IPS-20b (cell line): ENCODE measurements at regions not wholly inside any gene's neighbourhood (a gene's known extent, or its start where the extent isn't known, plus 50 kb on each side); places are given as distances from the start of the nearest gene placed in this dataset.

Experiments
- H3K27ac ChIP-seq: one replicate; pipeline ENCODE4 v1.5.1; 2013; ENCODE audit warnings: low read length
- H3K27me3 ChIP-seq: 2 replicates; pipeline ENCODE4 v1.6.1; 2013; ENCODE audit warnings: mild to moderate bottlenecking, low read length, inconsistent platforms; ENCODE audit not compliant: insufficient read depth
- H3K36me3 ChIP-seq: 2 replicates; pipeline ENCODE4 v1.6.1; 2013; ENCODE audit warnings: low read depth, mild to moderate bottlenecking, inconsistent platforms, low read length, moderate library complexity; ENCODE audit not compliant: insufficient read depth
- H3K4me1 ChIP-seq: 2 replicates; pipeline ENCODE4 v1.6.1; 2013; ENCODE audit warnings: mild to moderate bottlenecking, control low read depth, inconsistent platforms, low read length, moderate library complexity; ENCODE audit not compliant: insufficient read depth
- H3K4me3 ChIP-seq: 2 replicates; pipeline ENCODE4 v1.5.1; 2013; ENCODE audit warnings: mild to moderate bottlenecking, low read length, inconsistent platforms
- H3K9ac ChIP-seq: 2 replicates; pipeline ENCODE4 v1.6.1; 2013; ENCODE audit warnings: low read depth, mild to moderate bottlenecking, inconsistent platforms, low read length, moderate library complexity
- H3K9me3 ChIP-seq: 2 replicates; pipeline ENCODE4 v1.6.1; 2013; ENCODE audit warnings: mild to moderate bottlenecking, low read depth, low read length, inconsistent platforms; ENCODE audit not compliant: insufficient read depth

GRCh38 chr20:50286174-50286511 lies 95.5 kb downstream of the CEBPB start:
- Histone ChIP-seq H3K27me3 (no peaks in the 10 kb centered on the region), H3K9me3 (no peaks in the 10 kb centered on the region), H3K27ac (no peak overlapping the region), H3K36me3 (no peaks in the 10 kb centered on the region), H3K9ac (no peak overlapping the region), H3K4me3 (no peak overlapping the region), H3K4me1 (no peaks in the 10 kb centered on the region)

- Histone ChIP-seq H3K27ac (no peak overlapping the region), H3K27me3 (no peaks in the 10 kb centered on the region), H3K9ac (no peak overlapping the region)
These were observed 96.0 kb downstream of the CEBPB start for GRCh38 chr20:50286609-50287008.

GRCh38 chr20:50287512-50287911 lies 96.9 kb downstream of the CEBPB start:
- no peak overlapping the region for H3K9ac ChIP-seq
- H3K27me3 ChIP-seq: no peaks in the 10 kb centered on the region
- H3K27ac ChIP-seq: no peak overlapping the region
- no peak overlapping the region for H3K4me3 ChIP-seq
- H3K9me3 ChIP-seq: no peaks in the 10 kb centered on the region
- H3K36me3 ChIP-seq: no peaks in the 10 kb centered on the region
- H3K4me1 ChIP-seq: no peaks in the 10 kb centered on the region

More at GRCh38 chr20:50286609-50287008, 96.0 kb downstream of the CEBPB start:
- H3K4me1 ChIP-seq: no peaks in the 10 kb centered on the region
- no peaks in the 10 kb centered on the region for H3K9me3 ChIP-seq
- no peak overlapping the region for H3K4me3 ChIP-seq
- H3K36me3 ChIP-seq: no peaks in the 10 kb centered on the region

- no peak overlapping the region for H3K9ac ChIP-seq
- no peak overlapping the region for H3K4me3 ChIP-seq
- H3K27ac ChIP-seq: no peak overlapping the region
- no peaks in the 10 kb centered on the region for H3K4me1 ChIP-seq
- no peaks in the 10 kb centered on the region for H3K36me3 ChIP-seq
- no peaks in the 10 kb centered on the region for H3K9me3 ChIP-seq
- H3K27me3 ChIP-seq: no peaks in the 10 kb centered on the region
These were observed 97.5 kb downstream of the CEBPB start for GRCh38 chr20:50288128-50288623.

GRCh38 chr20:50289581-50289980 lies 99.0 kb downstream of the CEBPB start:
- Histone ChIP-seq H3K36me3 (no peaks in the 10 kb centered on the region), H3K9me3 (no peaks in the 10 kb centered on the region), H3K27ac (no peak overlapping the region), H3K4me3 (no peak overlapping the region), H3K27me3 (no peaks in the 10 kb centered on the region), H3K4me1 (no peaks in the 10 kb centered on the region), H3K9ac (no peak overlapping the region)

GRCh38 chr20:50290112-50290511 lies 99.5 kb downstream of the CEBPB start:
- H3K9ac ChIP-seq: no peak overlapping the region
- no peak overlapping the region for H3K4me3 ChIP-seq
- no peaks in the 10 kb centered on the region for H3K27me3 ChIP-seq
- H3K4me1 ChIP-seq: no peaks in the 10 kb centered on the region
- H3K36me3 ChIP-seq: no peaks in the 10 kb centered on the region
- no peaks in the 10 kb centered on the region for H3K9me3 ChIP-seq
- no peak overlapping the region for H3K27ac ChIP-seq

GRCh38 chr20:50290808-50291207 lies 100.2 kb downstream of the CEBPB start:
- no peak overlapping the region for H3K27ac ChIP-seq
- no peaks in the 10 kb centered on the region for H3K36me3 ChIP-seq
- no peak overlapping the region for H3K9ac ChIP-seq
- no peaks in the 10 kb centered on the region for H3K27me3 ChIP-seq
- H3K9me3 ChIP-seq: no peaks in the 10 kb centered on the region
- H3K4me3 ChIP-seq: no peak overlapping the region
- no peaks in the 10 kb centered on the region for H3K4me1 ChIP-seq

GRCh38 chr20:50291254-50292078 lies 100.8 kb downstream of the CEBPB start:
- H3K27ac ChIP-seq: no peak overlapping the region
- no peak overlapping the region for H3K9ac ChIP-seq
- no peaks in the 10 kb centered on the region for H3K36me3 ChIP-seq
- H3K27me3 ChIP-seq: no peaks in the 10 kb centered on the region
- no peak overlapping the region for H3K4me3 ChIP-seq
- H3K4me1 ChIP-seq: no peaks in the 10 kb centered on the region
- no peaks in the 10 kb centered on the region for H3K9me3 ChIP-seq

- Histone ChIP-seq H3K9ac (no peak overlapping the region), H3K9me3 (no peaks in the 10 kb centered on the region), H3K27me3 (no peaks in the 10 kb centered on the region), H3K27ac (no peak overlapping the region), H3K36me3 (no peaks in the 10 kb centered on the region), H3K4me1 (no peaks in the 10 kb centered on the region), H3K4me3 (no peak overlapping the region)
These were observed 101.5 kb downstream of the CEBPB start for GRCh38 chr20:50292079-50292590.

GRCh38 chr20:50292591-50293283 lies 102.1 kb downstream of the CEBPB start:
- H3K27ac ChIP-seq: no peak overlapping the region
- H3K9ac ChIP-seq: no peak overlapping the region

GRCh38 chr20:50293284-50294139 lies 102.9 kb downstream of the CEBPB start:
- H3K9ac ChIP-seq: no peak overlapping the region
- H3K9me3 ChIP-seq: no peaks in the 10 kb centered on the region
- H3K27ac ChIP-seq: no peak overlapping the region
- no peak overlapping the region for H3K4me3 ChIP-seq
- H3K36me3 ChIP-seq: no peaks in the 10 kb centered on the region
- no peaks in the 10 kb centered on the region for H3K4me1 ChIP-seq
- no peaks in the 10 kb centered on the region for H3K27me3 ChIP-seq

More at GRCh38 chr20:50292591-50293283, 102.1 kb downstream of the CEBPB start:
- H3K9me3 ChIP-seq: no peaks in the 10 kb centered on the region
- H3K36me3 ChIP-seq: no peaks in the 10 kb centered on the region
- no peaks in the 10 kb centered on the region for H3K4me1 ChIP-seq
- H3K27me3 ChIP-seq: no peaks in the 10 kb centered on the region
- H3K4me3 ChIP-seq: no peak overlapping the region
